ENCODE measurements at regions not wholly inside any gene's neighbourhood (a gene's known extent, or its start where the extent isn't known, plus 50 kb on each side); places are given as distances from the start of the nearest gene placed in this dataset.
"Not testable (repeated sequence)": the region's sequence is repeated elsewhere in the genome, so short reads cannot be mapped to it uniquely, and the experiment has no call there.

- DNase-seq = no peak
These were observed 145.3 kb upstream of the ECI2 start for GRCh38 chr6:4280707-4281106.

GRCh38 chr6:4280031-4280430, 144.7 kb upstream of the ECI2 start:
- DNase-seq = no peak

GRCh38 chr6:4274382-4275082, 139.2 kb upstream of the ECI2 start:
- DNase-seq = no peak

GRCh38 chr6:4272996-4273395, 137.6 kb upstream of the ECI2 start:
- DNase-seq = no peak

GRCh38 chr6:4271761-4272470, 136.5 kb upstream of the ECI2 start:
- no peak for DNase-seq

GRCh38 chr6:4270776-4271175, 135.4 kb upstream of the ECI2 start:
- DNase-seq = no peak

GRCh38 chr6:4270001-4270400, 134.6 kb upstream of the ECI2 start:
- DNase-seq = no peak

GRCh38 chr6:4268171-4268570, 132.8 kb upstream of the ECI2 start:
- DNase-seq = no peak

- DNase-seq = no peak
These were observed 130.4 kb upstream of the ECI2 start for GRCh38 chr6:4265740-4266139.

GRCh38 chr6:4264601-4265000, 129.2 kb upstream of the ECI2 start:
- no peak for DNase-seq

GRCh38 chr6:4264081-4264480, 128.7 kb upstream of the ECI2 start:
- DNase-seq = no peak

GRCh38 chr6:4262526-4262925, 127.2 kb upstream of the ECI2 start:
- no peak for DNase-seq

- no peak for DNase-seq
These were observed 124.0 kb upstream of the ECI2 start for GRCh38 chr6:4259391-4259790.

GRCh38 chr6:4258733-4259132, 123.4 kb upstream of the ECI2 start:
- no peak for DNase-seq

GRCh38 chr6:4256969-4257368, 121.6 kb upstream of the ECI2 start:
- DNase-seq = no peak

- no peak for DNase-seq
These were observed 118.3 kb upstream of the ECI2 start for GRCh38 chr6:4253604-4254231.

GRCh38 chr6:4252445-4252844, 117.1 kb upstream of the ECI2 start:
- not testable (repeated sequence) for DNase-seq

- DNase-seq = no peak
These were observed 115.3 kb upstream of the ECI2 start for GRCh38 chr6:4250645-4251044.

GRCh38 chr6:4243832-4244231, 108.5 kb upstream of the ECI2 start:
- DNase-seq = not testable (repeated sequence)

GRCh38 chr6:4243237-4243636, 107.9 kb upstream of the ECI2 start:
- no peak for DNase-seq

GRCh38 chr6:4242601-4243000, 107.2 kb upstream of the ECI2 start:
- no peak for DNase-seq

- DNase-seq = no peak
These were observed 104.8 kb upstream of the ECI2 start for GRCh38 chr6:4240148-4240547.

- no peak for DNase-seq
These were observed 89.9 kb upstream of the ECI2 start for GRCh38 chr6:4225161-4225872.

Data from T-helper 2 cell (primary cell).